ENCODE measurements at regions not wholly inside any gene's neighbourhood (a gene's known extent, or its start where the extent isn't known, plus 50 kb on each side); places are given as distances from the start of the nearest gene placed in this dataset.

- H2BK15ac ChIP-seq (ENCODE audit: low read length), result no peak overlapping the region
- no peak overlapping the region for H3K9ac ChIP-seq (ENCODE audit: low read depth, low read length, poor library complexity)
- H3K27me3 ChIP-seq (ENCODE audit: control insufficient read depth in 3 of 3, insufficient read depth in 3 of 3, low read depth in 1 of 3, low read length in 3 of 3), result no peaks in the 10 kb centered on the region
- WGBS, 2 donors (ENCODE audit: extremely low coverage in 2 of 2, insufficient read length in 2 of 2, insufficient replicate concordance in 1 of 2), result no CpG with 5 or more reads among the region's 1 CpG
- no peak overlapping the region for H4K91ac ChIP-seq (ENCODE audit: low read depth, low read length, poor library complexity)
- H2AK5ac ChIP-seq (ENCODE audit: low read depth, low read length), result no peak overlapping the region
- H3K9me3 ChIP-seq (replicated peaks in 1 of 2; ENCODE audit: control insufficient read depth in 2 of 2, insufficient read depth in 1 of 2, low read depth in 1 of 2, low read length in 2 of 2), result no peaks in the 10 kb centered on the region
- no peak overlapping the region for H3K23ac ChIP-seq (ENCODE audit: low read depth, low read length, poor library complexity)
- no peak overlapping the region for H3K27ac ChIP-seq (replicated peaks; ENCODE audit: low read length)
- no peak overlapping the region for H2BK12ac ChIP-seq (ENCODE audit: low read length)
- no peak overlapping the region for H2AFZ ChIP-seq (ENCODE audit: low read length)
- no peak for DNase-seq (ENCODE audit: low spot score)
- no peaks in the 10 kb centered on the region for H3K79me1 ChIP-seq (ENCODE audit: low read depth, low read length)
- no peak overlapping the region for H3K4me2 ChIP-seq (ENCODE audit: insufficient read depth, low read length, poor library complexity, severe bottlenecking)
- H3K4me1 ChIP-seq (ENCODE audit: control insufficient read depth in 2 of 2, insufficient read depth in 1 of 2, low read depth in 1 of 2, low read length in 2 of 2), result no peaks in the 10 kb centered on the region
- no peak overlapping the region for H2BK120ac ChIP-seq (ENCODE audit: low read depth, low read length)
- no peak overlapping the region for H3K18ac ChIP-seq (ENCODE audit: low read length)
- no peak overlapping the region for H3K4ac ChIP-seq (ENCODE audit: low read length)
- no peak overlapping the region for H4K8ac ChIP-seq (ENCODE audit: low read depth, low read length)
- no peak overlapping the region for H2BK5ac ChIP-seq (ENCODE audit: low read length)
- H3K4me3 ChIP-seq (ENCODE audit: low read length in 2 of 2), result no peak overlapping the region
- no peak overlapping the region for H3K14ac ChIP-seq (ENCODE audit: low read length)
- H3K36me3 ChIP-seq (replicated peaks in 1 of 2; ENCODE audit: control insufficient read depth in 2 of 2, insufficient read depth in 2 of 2, low read length in 2 of 2), result no peaks in the 10 kb centered on the region
Observed at GRCh38 chr2:180872255-180872654, 108.2 kb upstream of the UBE2E3 start.

- Histone ChIP-seq H3K27me3 (ENCODE audit: control insufficient read depth in 3 of 3, insufficient read depth in 3 of 3, low read depth in 1 of 3, low read length in 3 of 3) (no peaks in the 10 kb centered on the region), H2BK120ac (ENCODE audit: low read depth, low read length) (no peak overlapping the region), H4K91ac (ENCODE audit: low read depth, low read length, poor library complexity) (no peak overlapping the region), H2BK15ac (ENCODE audit: low read length) (no peak overlapping the region), H2AFZ (ENCODE audit: low read length) (no peak overlapping the region), H2AK5ac (ENCODE audit: low read depth, low read length) (no peak overlapping the region), H3K18ac (ENCODE audit: low read length) (no peak overlapping the region), H2BK12ac (ENCODE audit: low read length) (no peak overlapping the region), H3K9me3 (replicated peaks in 1 of 2; ENCODE audit: control insufficient read depth in 2 of 2, insufficient read depth in 1 of 2, low read depth in 1 of 2, low read length in 2 of 2) (no peaks in the 10 kb centered on the region), H3K36me3 (replicated peaks in 1 of 2; ENCODE audit: control insufficient read depth in 2 of 2, insufficient read depth in 2 of 2, low read length in 2 of 2) (no peaks in the 10 kb centered on the region), H3K4me2 (ENCODE audit: insufficient read depth, low read length, poor library complexity, severe bottlenecking) (no peak overlapping the region), H3K23ac (ENCODE audit: low read depth, low read length, poor library complexity) (no peak overlapping the region), H3K27ac (replicated peaks; ENCODE audit: low read length) (no peak overlapping the region), H3K9ac (ENCODE audit: low read depth, low read length, poor library complexity) (no peak overlapping the region), H4K8ac (ENCODE audit: low read depth, low read length) (no peak overlapping the region), H3K14ac (ENCODE audit: low read length) (peak overlapping the region; percentile 23), H3K79me1 (ENCODE audit: low read depth, low read length) (no peaks in the 10 kb centered on the region), H3K4ac (ENCODE audit: low read length) (no peak overlapping the region), H2BK5ac (ENCODE audit: low read length) (no peak overlapping the region), H3K4me1 (ENCODE audit: control insufficient read depth in 2 of 2, insufficient read depth in 1 of 2, low read depth in 1 of 2, low read length in 2 of 2) (no peaks in the 10 kb centered on the region), H3K4me3 (ENCODE audit: low read length in 2 of 2) (no peak overlapping the region)
- WGBS, 2 donors (ENCODE audit: extremely low coverage in 2 of 2, insufficient read length in 2 of 2, insufficient replicate concordance in 1 of 2), result no CpG with 5 or more reads among the region's 4 CpGs
- DNase-seq (ENCODE audit: low spot score), result no peak
Observed at GRCh38 chr2:180871649-180872048, 108.8 kb upstream of the UBE2E3 start.

- H3K4ac ChIP-seq (ENCODE audit: low read length), result no peak overlapping the region
- no peak overlapping the region for H2AFZ ChIP-seq (ENCODE audit: low read length)
- no peaks in the 10 kb centered on the region for H3K79me1 ChIP-seq (ENCODE audit: low read depth, low read length)
- H3K4me2 ChIP-seq (ENCODE audit: insufficient read depth, low read length, poor library complexity, severe bottlenecking), result no peak overlapping the region
- H4K8ac ChIP-seq (ENCODE audit: low read depth, low read length), result no peak overlapping the region
- DNase-seq (ENCODE audit: low spot score), result no peak
- no peaks in the 10 kb centered on the region for H3K4me1 ChIP-seq (ENCODE audit: control insufficient read depth in 2 of 2, insufficient read depth in 1 of 2, low read depth in 1 of 2, low read length in 2 of 2)
- no peaks in the 10 kb centered on the region for H3K27me3 ChIP-seq (ENCODE audit: control insufficient read depth in 3 of 3, insufficient read depth in 3 of 3, low read depth in 1 of 3, low read length in 3 of 3)
- no peak overlapping the region for H3K18ac ChIP-seq (ENCODE audit: low read length)
- H3K9ac ChIP-seq (ENCODE audit: low read depth, low read length, poor library complexity), result no peak overlapping the region
- H4K91ac ChIP-seq (ENCODE audit: low read depth, low read length, poor library complexity), result no peak overlapping the region
- no peak overlapping the region for H3K23ac ChIP-seq (ENCODE audit: low read depth, low read length, poor library complexity)
- H3K4me3 ChIP-seq (ENCODE audit: low read length in 2 of 2), result no peak overlapping the region
- H3K9me3 ChIP-seq (replicated peaks in 1 of 2; ENCODE audit: control insufficient read depth in 2 of 2, insufficient read depth in 1 of 2, low read depth in 1 of 2, low read length in 2 of 2), result no peaks in the 10 kb centered on the region
- no peak overlapping the region for H3K27ac ChIP-seq (replicated peaks; ENCODE audit: low read length)
- H2BK5ac ChIP-seq (ENCODE audit: low read length), result no peak overlapping the region
- no peak overlapping the region for H3K14ac ChIP-seq (ENCODE audit: low read length)
- H2BK120ac ChIP-seq (ENCODE audit: low read depth, low read length), result no peak overlapping the region
- no peak overlapping the region for H2BK15ac ChIP-seq (ENCODE audit: low read length)
- no peaks in the 10 kb centered on the region for H3K36me3 ChIP-seq (replicated peaks in 1 of 2; ENCODE audit: control insufficient read depth in 2 of 2, insufficient read depth in 2 of 2, low read length in 2 of 2)
- H2AK5ac ChIP-seq (ENCODE audit: low read depth, low read length), result no peak overlapping the region
- no CpG with 5 or more reads among the region's 2 CpGs for WGBS, 2 donors (ENCODE audit: extremely low coverage in 2 of 2, insufficient read length in 2 of 2, insufficient replicate concordance in 1 of 2)
- H2BK12ac ChIP-seq (ENCODE audit: low read length), result no peak overlapping the region
Observed at GRCh38 chr2:180849851-180850250, 130.6 kb upstream of the UBE2E3 start.

- Histone ChIP-seq H2AK5ac (ENCODE audit: low read depth, low read length) (no peak overlapping the region), H3K79me1 (ENCODE audit: low read depth, low read length) (no peaks in the 10 kb centered on the region), H3K4me3 (ENCODE audit: low read length in 2 of 2) (no peak overlapping the region), H3K9ac (ENCODE audit: low read depth, low read length, poor library complexity) (no peak overlapping the region), H3K14ac (ENCODE audit: low read length) (no peak overlapping the region), H2BK5ac (ENCODE audit: low read length) (no peak overlapping the region), H3K36me3 (replicated peaks in 1 of 2; ENCODE audit: control insufficient read depth in 2 of 2, insufficient read depth in 2 of 2, low read length in 2 of 2) (no peaks in the 10 kb centered on the region), H2AFZ (ENCODE audit: low read length) (no peak overlapping the region), H3K23ac (ENCODE audit: low read depth, low read length, poor library complexity) (no peak overlapping the region), H3K9me3 (replicated peaks in 1 of 2; ENCODE audit: control insufficient read depth in 2 of 2, insufficient read depth in 1 of 2, low read depth in 1 of 2, low read length in 2 of 2) (no peaks in the 10 kb centered on the region), H3K18ac (ENCODE audit: low read length) (no peak overlapping the region), H4K91ac (ENCODE audit: low read depth, low read length, poor library complexity) (no peak overlapping the region), H2BK12ac (ENCODE audit: low read length) (no peak overlapping the region), H3K4ac (ENCODE audit: low read length) (no peak overlapping the region), H2BK15ac (ENCODE audit: low read length) (no peak overlapping the region), H3K4me2 (ENCODE audit: insufficient read depth, low read length, poor library complexity, severe bottlenecking) (no peak overlapping the region), H3K27ac (replicated peaks; ENCODE audit: low read length) (no peak overlapping the region), H3K27me3 (ENCODE audit: control insufficient read depth in 3 of 3, insufficient read depth in 3 of 3, low read depth in 1 of 3, low read length in 3 of 3) (no peaks in the 10 kb centered on the region), H2BK120ac (ENCODE audit: low read depth, low read length) (no peak overlapping the region), H4K8ac (ENCODE audit: low read depth, low read length) (no peak overlapping the region), H3K4me1 (ENCODE audit: control insufficient read depth in 2 of 2, insufficient read depth in 1 of 2, low read depth in 1 of 2, low read length in 2 of 2) (peaks cover 0 to 1% of the 10 kb centered on the region in 2 donors)
- DNase-seq (ENCODE audit: low spot score), result no peak
Observed at GRCh38 chr2:180848393-180848792, 132.0 kb upstream of the UBE2E3 start.

All from neuronal stem cell (in vitro differentiated cells).